ENCODE measurements at regions not wholly inside any gene's neighbourhood (a gene's known extent, or its start where the extent isn't known, plus 50 kb on each side); places are given as distances from the start of the nearest gene placed in this dataset.
A peak's percentile ranks its signal among the peaks of the same experiment; 100 is the strongest.

DNA sequence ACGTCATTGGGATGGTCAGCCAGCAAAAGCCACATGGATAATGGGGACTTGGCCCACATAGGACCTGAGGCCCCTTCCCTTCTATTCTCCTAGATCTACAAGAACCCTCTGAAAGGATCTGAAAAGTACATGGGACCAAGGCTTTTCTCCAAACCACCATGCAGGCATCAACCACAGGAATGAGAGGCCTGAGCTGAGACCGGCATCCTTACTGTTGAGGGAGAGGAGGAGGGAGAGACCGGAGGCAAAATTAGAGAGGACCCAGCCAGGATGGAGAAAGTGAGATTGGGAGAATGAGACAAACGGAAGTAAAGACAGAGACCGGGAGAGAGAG lies 281.7 kb downstream of the RRAGC start:
- Histone ChIP-seq H2BK5ac (ENCODE audit: low read depth, low read length, poor library complexity) (no peak overlapping the region), H2AK5ac (ENCODE audit: low read length) (no peak overlapping the region), H3K79me1 (ENCODE audit: low read length) (no peaks in the 10 kb centered on the region), H3K36me3 (ENCODE audit: control insufficient read depth in 1 of 2, insufficient read depth in 2 of 2, low read length in 2 of 2) (no peaks in the 10 kb centered on the region), H3K9ac (ENCODE audit: low read length) (no peak overlapping the region), H2BK12ac (ENCODE audit: low read length) (no peak overlapping the region), H3K27ac (ENCODE audit: low read depth, low read length) (no peak overlapping the region), H4K8ac (ENCODE audit: low read depth, low read length) (no peak overlapping the region), H3K14ac (ENCODE audit: low read length) (no peak overlapping the region), H3K18ac (ENCODE audit: low read length) (no peak overlapping the region), H3K4ac (ENCODE audit: low read depth, low read length) (no peak overlapping the region), H3K79me2 (ENCODE audit: control insufficient read depth, insufficient read depth, low read length, poor library complexity) (no peaks in the 10 kb centered on the region), H3K27me3 (ENCODE audit: insufficient read depth, low read length) (peaks cover 25% of the 10 kb centered on the region), H3K4me1 (ENCODE audit: control insufficient read depth in 1 of 2, insufficient read depth in 2 of 2, low read length in 2 of 2) (peaks cover 0 to 4% of the 10 kb centered on the region in 2 experiments), H3K4me3 (ENCODE audit: low read depth, low read length) (no peak overlapping the region), H3K4me2 (ENCODE audit: low read length) (no peak overlapping the region), H4K91ac (ENCODE audit: low read depth, low read length) (no peak overlapping the region), H3K9me3 (ENCODE audit: insufficient read depth, low read depth, low read length) (no peaks in the 10 kb centered on the region), H2BK120ac (ENCODE audit: insufficient read depth, low read length, poor library complexity) (no peak overlapping the region), H4K12ac (ENCODE audit: low read depth, low read length) (no peak overlapping the region), H2AFZ (ENCODE audit: insufficient read depth, low read length, poor library complexity) (no peak overlapping the region), H3K23ac (ENCODE audit: low read length) (peak overlapping the region; percentile 10)
- DNase-seq: no peak
- WGBS (ENCODE audit: extremely low coverage, insufficient coverage, insufficient read length): no CpG with 5 or more reads among the region's 5 CpGs

DNA sequence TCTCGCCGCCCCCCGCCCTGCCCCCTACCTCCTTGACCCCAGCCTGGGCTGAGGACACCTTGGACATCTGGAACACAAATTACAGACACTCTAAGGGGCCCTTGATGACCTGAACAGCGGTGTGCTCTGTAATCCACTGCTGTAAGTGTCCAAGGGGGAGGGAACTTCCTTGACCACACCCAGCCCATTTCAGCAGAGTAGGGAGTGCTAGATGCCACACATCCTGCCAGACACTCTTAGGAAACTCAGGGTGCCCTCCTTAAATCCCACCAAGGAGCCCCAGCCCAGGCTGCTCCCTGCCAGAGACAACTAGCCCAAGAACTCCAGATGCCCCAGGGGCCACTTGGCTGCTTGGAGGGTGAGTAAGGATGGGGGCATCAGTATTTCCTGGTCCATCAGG lies 282.2 kb downstream of the RRAGC start:
- no peak overlapping the region for H2BK120ac ChIP-seq (ENCODE audit: insufficient read depth, low read length, poor library complexity)
- H3K4me2 ChIP-seq (ENCODE audit: low read length): no peak overlapping the region
- H3K4ac ChIP-seq (ENCODE audit: low read depth, low read length): no peak overlapping the region
- H2BK5ac ChIP-seq (ENCODE audit: low read depth, low read length, poor library complexity): no peak overlapping the region
- H3K9ac ChIP-seq (ENCODE audit: low read length): no peak overlapping the region
- H3K36me3 ChIP-seq (ENCODE audit: control insufficient read depth in 1 of 2, insufficient read depth in 2 of 2, low read length in 2 of 2): no peaks in the 10 kb centered on the region
- no peak overlapping the region for H3K4me3 ChIP-seq (ENCODE audit: low read depth, low read length)
- H2AFZ ChIP-seq (ENCODE audit: insufficient read depth, low read length, poor library complexity): no peak overlapping the region
- H3K18ac ChIP-seq (ENCODE audit: low read length): no peak overlapping the region
- H3K9me3 ChIP-seq (ENCODE audit: insufficient read depth, low read depth, low read length): no peaks in the 10 kb centered on the region
- no peak overlapping the region for H2BK12ac ChIP-seq (ENCODE audit: low read length)
- peak in 1 of 2 donors; percentile 2 for DNase-seq
- no peak overlapping the region for H4K91ac ChIP-seq (ENCODE audit: low read depth, low read length)
- no peak overlapping the region for H4K8ac ChIP-seq (ENCODE audit: low read depth, low read length)
- no peak overlapping the region for H4K12ac ChIP-seq (ENCODE audit: low read depth, low read length)
- H3K79me2 ChIP-seq (ENCODE audit: control insufficient read depth, insufficient read depth, low read length, poor library complexity): no peaks in the 10 kb centered on the region
- H3K27ac ChIP-seq (ENCODE audit: low read depth, low read length): no peak overlapping the region
- WGBS (ENCODE audit: extremely low coverage, insufficient coverage, insufficient read length): no CpG with 5 or more reads among the region's 4 CpGs
- H3K14ac ChIP-seq (ENCODE audit: low read length): no peak overlapping the region
- H3K4me1 ChIP-seq (ENCODE audit: control insufficient read depth in 1 of 2, insufficient read depth in 2 of 2, low read length in 2 of 2): peaks cover 0 to 4% of the 10 kb centered on the region in 2 experiments
- H3K27me3 ChIP-seq (ENCODE audit: insufficient read depth, low read length): peaks cover 25% of the 10 kb centered on the region
- H3K79me1 ChIP-seq (ENCODE audit: low read length): no peaks in the 10 kb centered on the region
- H3K23ac ChIP-seq (ENCODE audit: low read length): no peak overlapping the region
- no peak overlapping the region for H2AK5ac ChIP-seq (ENCODE audit: low read length)

DNA sequence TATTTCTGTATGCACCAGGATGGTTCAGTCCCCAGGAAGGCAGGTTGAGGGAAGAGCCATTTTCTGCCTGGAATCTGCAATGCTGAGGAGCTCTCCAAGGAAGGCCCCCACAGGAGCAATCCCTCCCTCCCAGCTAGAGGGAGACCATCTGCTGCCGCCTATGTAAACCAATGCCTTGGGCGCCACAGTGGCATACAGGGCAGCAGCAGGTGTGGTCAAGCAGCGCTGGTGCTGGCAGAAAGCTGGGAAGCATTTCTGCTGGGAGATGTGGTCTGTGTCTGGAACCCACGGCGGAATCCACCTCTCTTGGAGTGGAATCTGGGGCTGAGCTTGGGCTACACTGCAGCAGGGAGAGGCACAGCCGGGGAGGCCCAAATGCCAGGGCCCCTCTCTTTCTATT lies 283.3 kb downstream of the RRAGC start:
- H3K4me2 ChIP-seq (ENCODE audit: low read length): no peak overlapping the region
- H2AFZ ChIP-seq (ENCODE audit: insufficient read depth, low read length, poor library complexity): no peak overlapping the region
- H4K8ac ChIP-seq (ENCODE audit: low read depth, low read length): no peak overlapping the region
- no peak overlapping the region for H3K4ac ChIP-seq (ENCODE audit: low read depth, low read length)
- H2BK120ac ChIP-seq (ENCODE audit: insufficient read depth, low read length, poor library complexity): no peak overlapping the region
- no peak overlapping the region for H4K91ac ChIP-seq (ENCODE audit: low read depth, low read length)
- H2BK12ac ChIP-seq (ENCODE audit: low read length): no peak overlapping the region
- no peaks in the 10 kb centered on the region for H3K79me1 ChIP-seq (ENCODE audit: low read length)
- H3K27ac ChIP-seq (ENCODE audit: low read depth, low read length): no peak overlapping the region
- no CpG with 5 or more reads among the region's 6 CpGs for WGBS (ENCODE audit: extremely low coverage, insufficient coverage, insufficient read length)
- H3K23ac ChIP-seq (ENCODE audit: low read length): no peak overlapping the region
- no peaks in the 10 kb centered on the region for H3K9me3 ChIP-seq (ENCODE audit: insufficient read depth, low read depth, low read length)
- no peak overlapping the region for H2BK5ac ChIP-seq (ENCODE audit: low read depth, low read length, poor library complexity)
- H2AK5ac ChIP-seq (ENCODE audit: low read length): no peak overlapping the region
- peaks cover 25% of the 10 kb centered on the region for H3K27me3 ChIP-seq (ENCODE audit: insufficient read depth, low read length)
- no peak overlapping the region for H3K9ac ChIP-seq (ENCODE audit: low read length)
- DNase-seq: no peak
- H3K36me3 ChIP-seq (ENCODE audit: control insufficient read depth in 1 of 2, insufficient read depth in 2 of 2, low read length in 2 of 2): no peaks in the 10 kb centered on the region
- H3K4me1 ChIP-seq (ENCODE audit: control insufficient read depth in 1 of 2, insufficient read depth in 2 of 2, low read length in 2 of 2): peaks cover 0 to 4% of the 10 kb centered on the region in 2 experiments
- H3K14ac ChIP-seq (ENCODE audit: low read length): no peak overlapping the region
- no peak overlapping the region for H3K4me3 ChIP-seq (ENCODE audit: low read depth, low read length)
- no peak overlapping the region for H4K12ac ChIP-seq (ENCODE audit: low read depth, low read length)
- no peaks in the 10 kb centered on the region for H3K79me2 ChIP-seq (ENCODE audit: control insufficient read depth, insufficient read depth, low read length, poor library complexity)
- H3K18ac ChIP-seq (ENCODE audit: low read length): no peak overlapping the region

DNA sequence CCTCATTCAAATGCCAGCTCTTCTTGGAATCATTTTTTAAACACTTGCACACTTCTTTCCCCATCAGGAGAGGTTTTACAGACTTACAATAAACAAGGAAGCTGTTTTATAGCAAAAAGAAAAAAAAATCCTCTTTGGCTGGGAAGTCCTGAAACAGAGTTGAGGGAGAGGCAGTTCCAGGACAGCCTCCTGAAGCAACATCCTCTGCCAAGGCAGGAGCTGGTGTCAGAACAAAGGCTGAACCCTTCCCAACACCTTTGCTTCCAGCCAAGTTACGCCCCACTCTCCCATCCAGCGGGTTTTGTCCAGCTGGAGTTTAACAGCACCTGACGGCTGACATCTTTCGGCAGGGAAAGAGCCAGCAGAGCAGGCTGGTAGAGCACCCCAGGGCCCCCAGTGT lies 287.8 kb downstream of the RRAGC start:
- H3K27ac ChIP-seq (ENCODE audit: low read depth, low read length): no peak overlapping the region
- H4K8ac ChIP-seq (ENCODE audit: low read depth, low read length): no peak overlapping the region
- H3K4me1 ChIP-seq (ENCODE audit: control insufficient read depth in 1 of 2, insufficient read depth in 2 of 2, low read length in 2 of 2): no peaks in the 10 kb centered on the region
- H4K12ac ChIP-seq (ENCODE audit: low read depth, low read length): no peak overlapping the region
- H3K4me2 ChIP-seq (ENCODE audit: low read length): no peak overlapping the region
- no peak overlapping the region for H2BK120ac ChIP-seq (ENCODE audit: insufficient read depth, low read length, poor library complexity)
- H3K9me3 ChIP-seq (ENCODE audit: insufficient read depth, low read depth, low read length): no peaks in the 10 kb centered on the region
- no peak overlapping the region for H2AK5ac ChIP-seq (ENCODE audit: low read length)
- no peak overlapping the region for H3K18ac ChIP-seq (ENCODE audit: low read length)
- H2BK12ac ChIP-seq (ENCODE audit: low read length): no peak overlapping the region
- H3K9ac ChIP-seq (ENCODE audit: low read length): no peak overlapping the region
- no peak overlapping the region for H2AFZ ChIP-seq (ENCODE audit: insufficient read depth, low read length, poor library complexity)
- H3K14ac ChIP-seq (ENCODE audit: low read length): no peak overlapping the region
- H3K27me3 ChIP-seq (ENCODE audit: insufficient read depth, low read length): no peaks in the 10 kb centered on the region
- no peak overlapping the region for H3K4ac ChIP-seq (ENCODE audit: low read depth, low read length)
- no CpG with 5 or more reads among the region's 4 CpGs for whole genome bisulfite sequencing (ENCODE audit: extremely low coverage, insufficient coverage, insufficient read length)
- no peaks in the 10 kb centered on the region for H3K79me1 ChIP-seq (ENCODE audit: low read length)
- H4K91ac ChIP-seq (ENCODE audit: low read depth, low read length): no peak overlapping the region
- no peak overlapping the region for H3K4me3 ChIP-seq (ENCODE audit: low read depth, low read length)
- no peak for DNase-seq
- no peak overlapping the region for H2BK5ac ChIP-seq (ENCODE audit: low read depth, low read length, poor library complexity)
- no peaks in the 10 kb centered on the region for H3K36me3 ChIP-seq (ENCODE audit: control insufficient read depth in 1 of 2, insufficient read depth in 2 of 2, low read length in 2 of 2)
- H3K79me2 ChIP-seq (ENCODE audit: control insufficient read depth, insufficient read depth, low read length, poor library complexity): no peaks in the 10 kb centered on the region
- H3K23ac ChIP-seq (ENCODE audit: low read length): no peak overlapping the region

DNA sequence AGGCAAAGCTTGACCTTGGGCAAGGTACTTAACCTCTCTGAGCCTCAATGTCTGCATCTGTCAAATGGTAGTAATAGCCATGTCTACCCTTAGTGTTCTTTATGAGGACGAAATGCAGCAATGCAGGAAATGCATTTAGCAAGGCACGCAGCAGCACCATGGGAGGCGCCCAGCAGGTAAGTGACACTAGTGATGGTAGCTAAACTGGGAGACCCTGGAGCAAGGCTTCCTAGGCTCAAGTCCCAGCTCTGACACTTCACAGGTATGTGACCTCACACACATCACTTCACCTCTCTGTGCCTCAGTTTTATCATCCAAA lies 289.0 kb downstream of the RRAGC start:
- Histone ChIP-seq H4K91ac (ENCODE audit: low read depth, low read length) (no peak overlapping the region), H3K9ac (ENCODE audit: low read length) (no peak overlapping the region), H3K18ac (ENCODE audit: low read length) (no peak overlapping the region), H2BK5ac (ENCODE audit: low read depth, low read length, poor library complexity) (no peak overlapping the region), H3K36me3 (ENCODE audit: control insufficient read depth in 1 of 2, insufficient read depth in 2 of 2, low read length in 2 of 2) (no peaks in the 10 kb centered on the region), H3K4ac (ENCODE audit: low read depth, low read length) (no peak overlapping the region), H2BK12ac (ENCODE audit: low read length) (no peak overlapping the region), H3K4me1 (ENCODE audit: control insufficient read depth in 1 of 2, insufficient read depth in 2 of 2, low read length in 2 of 2) (no peaks in the 10 kb centered on the region), H3K79me2 (ENCODE audit: control insufficient read depth, insufficient read depth, low read length, poor library complexity) (no peaks in the 10 kb centered on the region), H3K27me3 (ENCODE audit: insufficient read depth, low read length) (peaks cover 2% of the 10 kb centered on the region), H2BK120ac (ENCODE audit: insufficient read depth, low read length, poor library complexity) (no peak overlapping the region), H3K4me2 (ENCODE audit: low read length) (no peak overlapping the region), H3K79me1 (ENCODE audit: low read length) (no peaks in the 10 kb centered on the region), H2AFZ (ENCODE audit: insufficient read depth, low read length, poor library complexity) (no peak overlapping the region), H3K23ac (ENCODE audit: low read length) (no peak overlapping the region), H3K27ac (ENCODE audit: low read depth, low read length) (no peak overlapping the region), H3K4me3 (ENCODE audit: low read depth, low read length) (no peak overlapping the region), H2AK5ac (ENCODE audit: low read length) (no peak overlapping the region), H4K8ac (ENCODE audit: low read depth, low read length) (no peak overlapping the region), H3K9me3 (ENCODE audit: insufficient read depth, low read depth, low read length) (no peaks in the 10 kb centered on the region), H3K14ac (ENCODE audit: low read length) (no peak overlapping the region), H4K12ac (ENCODE audit: low read depth, low read length) (no peak overlapping the region)
- DNase-seq: no peak
- no CpG with 5 or more reads among the region's 3 CpGs for WGBS (ENCODE audit: extremely low coverage, insufficient coverage, insufficient read length)

Measured in trophoblast cell (in vitro differentiated cells and primary cell).